ENCODE measurements at regions not wholly inside any gene's neighbourhood (a gene's known extent, or its start where the extent isn't known, plus 50 kb on each side); places are given as distances from the start of the nearest gene placed in this dataset.

GRCh38 chr9:129403779-129404620 is 216.9 kb downstream of the C9orf50 start:
- H3K36me3 ChIP-seq = no peaks in the 10 kb centered on the region
- DNase-seq (ENCODE audit: low spot score in 2 of 2) = no peak
- no peaks in the 10 kb centered on the region for H3K27me3 ChIP-seq
- no peak for TF ChIP-seq EP300 (IDR thresholded peaks at IDR 0.05)
- no peak for TF ChIP-seq POLR2A (IDR thresholded peaks at IDR 0.05)
- TF ChIP-seq CTCF (IDR thresholded peaks at IDR 0.05) = no peak
- H3K4me1 ChIP-seq = peaks cover 0 to 47% (median 11%) of the 10 kb centered on the region in 4 donors
- H3K27ac ChIP-seq = no peak overlapping the region
- H3K4me3 ChIP-seq = no peak overlapping the region
- no peaks in the 10 kb centered on the region for H3K9me3 ChIP-seq
- 73 to 83% methylated on average over 4 to 7 of the region's 10 CpGs for WGBS, 2 donors

GRCh38 chr9:129402931-129403778 is 217.7 kb downstream of the C9orf50 start:
- Histone ChIP-seq H3K4me1 (peaks cover 0 to 43% (median 9%) of the 10 kb centered on the region in 4 donors), H3K4me3 (no peak overlapping the region), H3K36me3 (no peaks in the 10 kb centered on the region), H3K27ac (peak overlapping the region in 2 of 4 donors; percentile 20 to 77), H3K9me3 (no peaks in the 10 kb centered on the region), H3K27me3 (no peaks in the 10 kb centered on the region)
- DNase-seq (ENCODE audit: low spot score in 2 of 2) = no peak
- 82 to 86% methylated on average over 14 to 16 of the region's 16 CpGs for WGBS, 2 donors
- TF ChIP-seq POLR2A (IDR thresholded peaks at IDR 0.05) (no peak), EP300 (IDR thresholded peaks at IDR 0.05) (no peak), CTCF (IDR thresholded peaks at IDR 0.05) (no peak)

- DNase-seq (ENCODE audit: low spot score in 2 of 2) = no peak
- Histone ChIP-seq H3K27me3 (no peaks in the 10 kb centered on the region), H3K4me3 (peak overlapping the region in 1 of 4 donors; percentile 18), H3K9me3 (no peaks in the 10 kb centered on the region), H3K27ac (peak overlapping the region in 3 of 4 donors; percentile 7 to 77 (median 60)), H3K36me3 (no peaks in the 10 kb centered on the region), H3K4me1 (peaks cover 0 to 43% (median 9%) of the 10 kb centered on the region in 4 donors)
- 11 to 23% methylated on average over 20 of the region's 20 CpGs for WGBS, 2 donors
- TF ChIP-seq POLR2A (IDR thresholded peaks at IDR 0.05) (no peak), EP300 (IDR thresholded peaks at IDR 0.05) (no peak), CTCF (IDR thresholded peaks at IDR 0.05) (no peak)
Measured at GRCh38 chr9:129402371-129402739, 218.5 kb downstream of the C9orf50 start.

- Histone ChIP-seq H3K27me3 (no peaks in the 10 kb centered on the region), H3K4me1 (peaks cover 0 to 42% (median 9%) of the 10 kb centered on the region in 4 donors), H3K36me3 (no peaks in the 10 kb centered on the region), H3K9me3 (no peaks in the 10 kb centered on the region), H3K27ac (peak overlapping the region; percentile 42 to 77 (median 65)), H3K4me3 (peak overlapping the region in 1 of 4 donors; percentile 18)
- no peak for DNase-seq (ENCODE audit: low spot score in 2 of 2)
- TF ChIP-seq POLR2A (IDR thresholded peaks at IDR 0.05) (no peak), CTCF (IDR thresholded peaks at IDR 0.05) (no peak), EP300 (IDR thresholded peaks at IDR 0.05) (no peak)
- 21 to 39% methylated on average over 6 of the region's 6 CpGs for WGBS, 2 donors
Measured at GRCh38 chr9:129401623-129402370, 219.1 kb downstream of the C9orf50 start.
